A549 (cell line): ENCODE measurements at regions not wholly inside any gene's neighbourhood (a gene's known extent, or its start where the extent isn't known, plus 50 kb on each side); places are given as distances from the start of the nearest gene placed in this dataset.

Source experiments
- BHLHE40 ChIP-seq: IDR thresholded peaks from 2 replicates; pipeline ENCODE4 v1.6.1; 2012; ENCODE audit warnings: low read depth, low read length, inconsistent platforms
- CEBPB ChIP-seq, 2 experiments: fragments of >200 bp in 1 of 2; sonication (Bioruptor Twin) in 1 of 2; formaldehyde crosslinking in 1 of 2; IDR thresholded peaks; 2 replicates each; pipeline ENCODE4 v1.6.1; 2012 to 2016
- E2F6 ChIP-seq: IDR thresholded peaks from 2 replicates; pipeline ENCODE4 v1.6.1; 2012; ENCODE audit warnings: low read depth, borderline replicate concordance
- FOSL2 ChIP-seq, 2 experiments: fragments of 450-650 bp in 1 of 2; fragments of >200 bp in 1 of 2; sonication (Bioruptor Twin) in 1 of 2; formaldehyde crosslinking; IDR thresholded peaks; 2 replicates each; pipeline versions ENCODE4 v1.5.0 to v1.6.1; 2016 to 2020; ENCODE audit warnings: mild to moderate bottlenecking in 1 of 2, moderate library complexity in 1 of 2
- MAX ChIP-seq: IDR thresholded peaks from 2 replicates; pipeline ENCODE4 v1.6.1; 2012
- PBX3 ChIP-seq: IDR thresholded peaks from 2 replicates; pipeline ENCODE4 v1.6.1; 2012
- POLR2A ChIP-seq: IDR thresholded peaks from 2 replicates; pipeline ENCODE4 v1.6.1; 2012; ENCODE audit warnings: mild to moderate bottlenecking, low read length
- RAD21 ChIP-seq, 2 experiments: fragments of >200 bp in 1 of 2; sonication (Bioruptor Twin) in 1 of 2; formaldehyde crosslinking in 1 of 2; IDR thresholded peaks in 1 of 2; conservative IDR thresholded peaks in 1 of 2; 2 replicates in 1 of 2; 3 replicates in 1 of 2; pipeline ENCODE4 v1.6.1; 2012 to 2018; ENCODE audit warnings: inconsistent platforms in 1 of 2
- TFCP2L1 ChIP-seq: fragments of 250-450 bp; sonication (Bioruptor Pico); IDR thresholded peaks from 2 replicates; pipeline ENCODE4 v1.5.0; 2021; ENCODE audit warnings: mild to moderate bottlenecking
- ZC3H11A ChIP-seq: fragments of 450-650 bp; IDR thresholded peaks from 2 replicates; pipeline ENCODE4 v1.6.1; 2014; ENCODE audit warnings: antibody characterized with exemption, mild to moderate bottlenecking
- ZSCAN20 ChIP-seq: fragments of 250-450 bp; sonication (Bioruptor Pico); IDR thresholded peaks from 2 replicates; pipeline ENCODE4 v1.8.0; 2022; ENCODE audit warnings: mild to moderate bottlenecking, moderate library complexity
- TF ChIP-seq, protein P1 (sequence below): fragments of >200 bp; sonication (Bioruptor Twin); formaldehyde crosslinking; IDR thresholded peaks from 3 replicates; pipeline ENCODE4 v1.5.1; 2016

DNA sequence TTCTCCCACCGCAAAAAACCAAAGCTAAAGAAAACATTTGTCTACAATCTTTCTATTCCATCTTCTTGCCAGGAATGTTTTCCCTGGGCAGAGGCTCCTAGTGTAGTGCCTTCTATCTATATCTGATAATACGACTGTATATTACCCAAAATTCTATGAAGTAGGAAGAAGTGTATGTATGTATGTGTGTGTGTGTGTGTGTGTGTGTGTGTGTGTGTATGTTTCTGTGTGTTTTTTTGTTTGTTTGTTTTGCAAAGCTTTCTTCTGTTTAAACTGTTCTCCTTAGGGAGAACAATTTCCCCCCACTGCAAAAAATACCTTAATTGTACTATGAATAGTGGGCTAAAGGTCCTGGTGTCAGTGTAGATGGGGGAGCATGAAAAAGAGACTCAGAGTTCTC lies 312.6 kb upstream of the CITED2 start:
- TF ChIP-seq POLR2A (no peak), MAX (no peak), ZC3H11A (no peak), RAD21 (conservative IDR thresholded peaks at IDR 0.05 in 1 of 2, IDR thresholded peaks at IDR 0.05 in 1 of 2) (no peak), ZSCAN20 (CRISPR knock-in tag) (no peak), E2F6 (no peak), TFCP2L1 (CRISPR knock-in tag) (no peak), FOSL2 (IDR thresholded peaks at IDR 0.05) (no peak), FOSL2 (CRISPR knock-in tag; IDR thresholded peaks at IDR 0.05) (no peak), CEBPB (IDR thresholded peaks at IDR 0.05) (no peak), PBX3 (no peak), BHLHE40 (no peak)
- TF ChIP-seq, protein P1, sequence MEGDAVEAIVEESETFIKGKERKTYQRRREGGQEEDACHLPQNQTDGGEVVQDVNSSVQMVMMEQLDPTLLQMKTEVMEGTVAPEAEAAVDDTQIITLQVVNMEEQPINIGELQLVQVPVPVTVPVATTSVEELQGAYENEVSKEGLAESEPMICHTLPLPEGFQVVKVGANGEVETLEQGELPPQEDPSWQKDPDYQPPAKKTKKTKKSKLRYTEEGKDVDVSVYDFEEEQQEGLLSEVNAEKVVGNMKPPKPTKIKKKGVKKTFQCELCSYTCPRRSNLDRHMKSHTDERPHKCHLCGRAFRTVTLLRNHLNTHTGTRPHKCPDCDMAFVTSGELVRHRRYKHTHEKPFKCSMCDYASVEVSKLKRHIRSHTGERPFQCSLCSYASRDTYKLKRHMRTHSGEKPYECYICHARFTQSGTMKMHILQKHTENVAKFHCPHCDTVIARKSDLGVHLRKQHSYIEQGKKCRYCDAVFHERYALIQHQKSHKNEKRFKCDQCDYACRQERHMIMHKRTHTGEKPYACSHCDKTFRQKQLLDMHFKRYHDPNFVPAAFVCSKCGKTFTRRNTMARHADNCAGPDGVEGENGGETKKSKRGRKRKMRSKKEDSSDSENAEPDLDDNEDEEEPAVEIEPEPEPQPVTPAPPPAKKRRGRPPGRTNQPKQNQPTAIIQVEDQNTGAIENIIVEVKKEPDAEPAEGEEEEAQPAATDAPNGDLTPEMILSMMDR: no peak
